ENCODE measurements at regions not wholly inside any gene's neighbourhood (a gene's known extent, or its start where the extent isn't known, plus 50 kb on each side); places are given as distances from the start of the nearest gene placed in this dataset.

DNA sequence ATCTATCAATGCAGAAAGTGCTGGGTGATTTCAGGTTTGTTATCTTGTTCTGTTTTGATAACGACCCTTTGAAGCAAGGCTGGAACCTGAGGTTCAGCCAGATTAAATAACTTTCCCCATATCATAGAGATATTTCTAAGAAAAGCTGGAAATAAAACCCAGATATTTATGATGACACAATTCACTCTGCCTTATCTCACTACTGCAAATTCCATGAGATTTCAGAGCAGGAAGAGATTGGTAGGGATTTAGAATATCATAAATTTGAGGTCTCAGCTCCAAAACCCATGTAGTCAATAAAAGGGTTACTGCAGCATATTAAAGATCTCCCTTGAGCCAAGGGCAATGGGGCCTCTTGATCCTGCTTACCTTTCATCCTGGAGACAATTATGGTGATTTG lies 692.5 kb upstream of the IGFBP3 start:
- no peak for TF ChIP-seq SIN3A (IDR thresholded peaks at IDR 0.05; ENCODE audit: borderline replicate concordance, insufficient read depth, low read length)
- TF ChIP-seq POLR2AphosphoS5 (IDR thresholded peaks at IDR 0.05; ENCODE audit: low read depth, low read length): no peak
- TF ChIP-seq TAF1 (IDR thresholded peaks at IDR 0.05; ENCODE audit: borderline replicate concordance, insufficient read depth, low read length): no peak
- TF ChIP-seq, protein P1, sequence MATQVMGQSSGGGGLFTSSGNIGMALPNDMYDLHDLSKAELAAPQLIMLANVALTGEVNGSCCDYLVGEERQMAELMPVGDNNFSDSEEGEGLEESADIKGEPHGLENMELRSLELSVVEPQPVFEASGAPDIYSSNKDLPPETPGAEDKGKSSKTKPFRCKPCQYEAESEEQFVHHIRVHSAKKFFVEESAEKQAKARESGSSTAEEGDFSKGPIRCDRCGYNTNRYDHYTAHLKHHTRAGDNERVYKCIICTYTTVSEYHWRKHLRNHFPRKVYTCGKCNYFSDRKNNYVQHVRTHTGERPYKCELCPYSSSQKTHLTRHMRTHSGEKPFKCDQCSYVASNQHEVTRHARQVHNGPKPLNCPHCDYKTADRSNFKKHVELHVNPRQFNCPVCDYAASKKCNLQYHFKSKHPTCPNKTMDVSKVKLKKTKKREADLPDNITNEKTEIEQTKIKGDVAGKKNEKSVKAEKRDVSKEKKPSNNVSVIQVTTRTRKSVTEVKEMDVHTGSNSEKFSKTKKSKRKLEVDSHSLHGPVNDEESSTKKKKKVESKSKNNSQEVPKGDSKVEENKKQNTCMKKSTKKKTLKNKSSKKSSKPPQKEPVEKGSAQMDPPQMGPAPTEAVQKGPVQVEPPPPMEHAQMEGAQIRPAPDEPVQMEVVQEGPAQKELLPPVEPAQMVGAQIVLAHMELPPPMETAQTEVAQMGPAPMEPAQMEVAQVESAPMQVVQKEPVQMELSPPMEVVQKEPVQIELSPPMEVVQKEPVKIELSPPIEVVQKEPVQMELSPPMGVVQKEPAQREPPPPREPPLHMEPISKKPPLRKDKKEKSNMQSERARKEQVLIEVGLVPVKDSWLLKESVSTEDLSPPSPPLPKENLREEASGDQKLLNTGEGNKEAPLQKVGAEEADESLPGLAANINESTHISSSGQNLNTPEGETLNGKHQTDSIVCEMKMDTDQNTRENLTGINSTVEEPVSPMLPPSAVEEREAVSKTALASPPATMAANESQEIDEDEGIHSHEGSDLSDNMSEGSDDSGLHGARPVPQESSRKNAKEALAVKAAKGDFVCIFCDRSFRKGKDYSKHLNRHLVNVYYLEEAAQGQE (IDR thresholded peaks at IDR 0.05; ENCODE audit: insufficient read depth in 1 of 2, low read depth in 2 of 2, low read length in 2 of 2): no peak
- TF ChIP-seq FOXP2 (optimal IDR thresholded peaks at IDR 0.05; ENCODE audit: borderline replicate concordance, extremely low read depth, extremely low read length, insufficient read depth): no peak
